Right atrium auricular region (tissue), 2 donors: ENCODE measurements at regions not wholly inside any gene's neighbourhood (a gene's known extent, or its start where the extent isn't known, plus 50 kb on each side); places are given as distances from the start of the nearest gene placed in this dataset.

ENCODE experiments used
- DNase-seq: peaks from one replicate; pipeline ENCODE4 v3.0.0-alpha.2; 2019; ENCODE audit warnings: low spot score
- H3K27ac ChIP-seq, 2 donors: fragments of 200-600 bp; sonication (generic); 1 replicate in 1 of 2; 2 replicates in 1 of 2; pipeline ENCODE4 v1.5.1; 2016 to 2019
- H3K27me3 ChIP-seq, 2 donors: fragments of 200-600 bp; sonication (generic); one replicate each; pipeline versions ENCODE4 v1.5.1 to v1.6.0; 2017 to 2019
- H3K36me3 ChIP-seq: fragments of 200-600 bp; sonication (generic); one replicate; pipeline ENCODE4 v1.5.1; 2016
- H3K4me1 ChIP-seq, 2 donors: fragments of 200-600 bp; sonication (generic); one replicate each; pipeline versions ENCODE4 v1.5.1 to v1.6.0; 2017 to 2019
- H3K4me3 ChIP-seq, 2 donors: fragments of 200-600 bp; sonication (generic); 1 replicate in 1 of 2; 2 replicates in 1 of 2; pipeline ENCODE4 v1.5.1; 2017 to 2019; ENCODE audit warnings: mild to moderate bottlenecking in 1 of 2, moderate library complexity in 1 of 2
- H3K9me3 ChIP-seq, 2 donors: fragments of 200-600 bp; sonication (generic); one replicate each; pipeline ENCODE4 v1.5.1; 2019
- CTCF ChIP-seq, 2 donors: fragments of 200-600 bp; sonication (generic); IDR thresholded peaks; one replicate each; pipeline ENCODE4 v1.5.1; 2019; ENCODE audit warnings: antibody characterized with exemption in 2 of 2

GRCh38 chr4:28248269-28248668 is 1387.6 kb downstream of the STIM2 start:
- Histone ChIP-seq H3K27me3 (no peaks in the 10 kb centered on the region), H3K27ac (no peak overlapping the region), H3K4me3 (no peak overlapping the region), H3K9me3 (no peaks in the 10 kb centered on the region), H3K4me1 (no peaks in the 10 kb centered on the region), H3K36me3 (no peaks in the 10 kb centered on the region)
- TF ChIP-seq CTCF (IDR thresholded peaks at IDR 0.05), result no peak
- DNase-seq, result no peak

- no peak overlapping the region for H3K27ac ChIP-seq
- H3K4me3 ChIP-seq, result no peak overlapping the region
- H3K27me3 ChIP-seq, result no peaks in the 10 kb centered on the region
- H3K4me1 ChIP-seq, result no peaks in the 10 kb centered on the region
- H3K36me3 ChIP-seq, result no peaks in the 10 kb centered on the region
- peaks cover 0 to 10% of the 10 kb centered on the region in 2 donors for H3K9me3 ChIP-seq
- no peak for DNase-seq
- TF ChIP-seq CTCF (IDR thresholded peaks at IDR 0.05), result no peak
Measured at GRCh38 chr4:28250646-28251045, 1390.0 kb downstream of the STIM2 start.

- Histone ChIP-seq H3K4me1 (no peaks in the 10 kb centered on the region), H3K36me3 (no peaks in the 10 kb centered on the region), H3K27me3 (no peaks in the 10 kb centered on the region), H3K9me3 (peaks cover 0 to 10% of the 10 kb centered on the region in 2 donors), H3K4me3 (no peak overlapping the region), H3K27ac (no peak overlapping the region)
- DNase-seq, result no peak
- no peak for TF ChIP-seq CTCF (IDR thresholded peaks at IDR 0.05)
Measured at GRCh38 chr4:28251831-28252230, 1391.2 kb downstream of the STIM2 start.

GRCh38 chr4:28254003-28254402 is 1393.4 kb downstream of the STIM2 start:
- Histone ChIP-seq H3K4me3 (no peak overlapping the region), H3K27ac (no peak overlapping the region), H3K27me3 (no peaks in the 10 kb centered on the region), H3K9me3 (peaks cover 0 to 10% of the 10 kb centered on the region in 2 donors), H3K36me3 (no peaks in the 10 kb centered on the region), H3K4me1 (no peaks in the 10 kb centered on the region)
- DNase-seq, result no peak
- TF ChIP-seq CTCF (IDR thresholded peaks at IDR 0.05), result no peak

GRCh38 chr4:28256295-28256694 is 1395.7 kb downstream of the STIM2 start:
- no peaks in the 10 kb centered on the region for H3K4me1 ChIP-seq
- TF ChIP-seq CTCF (IDR thresholded peaks at IDR 0.05), result no peak
- H3K27ac ChIP-seq, result no peak overlapping the region
- H3K9me3 ChIP-seq, result peaks cover 0 to 10% of the 10 kb centered on the region in 2 donors
- no peaks in the 10 kb centered on the region for H3K27me3 ChIP-seq
- H3K4me3 ChIP-seq, result no peak overlapping the region
- DNase-seq, result no peak
- no peaks in the 10 kb centered on the region for H3K36me3 ChIP-seq

- H3K4me3 ChIP-seq, result no peak overlapping the region
- no peak for DNase-seq
- no peak overlapping the region for H3K27ac ChIP-seq
- no peaks in the 10 kb centered on the region for H3K36me3 ChIP-seq
- peaks cover 0 to 8% of the 10 kb centered on the region in 2 donors for H3K9me3 ChIP-seq
- no peaks in the 10 kb centered on the region for H3K27me3 ChIP-seq
- TF ChIP-seq CTCF (IDR thresholded peaks at IDR 0.05), result no peak
- H3K4me1 ChIP-seq, result no peaks in the 10 kb centered on the region
Measured at GRCh38 chr4:28259951-28260350, 1399.3 kb downstream of the STIM2 start.
